ENCODE measurements at regions not wholly inside any gene's neighbourhood (a gene's known extent, or its start where the extent isn't known, plus 50 kb on each side); places are given as distances from the start of the nearest gene placed in this dataset.

- Histone ChIP-seq H3K27ac (ENCODE audit: low read depth, low read length) (no peak overlapping the region), H3K9me3 (ENCODE audit: insufficient read depth, low read depth, low read length) (no peaks in the 10 kb centered on the region), H3K27me3 (ENCODE audit: insufficient read depth, low read length) (no peaks in the 10 kb centered on the region), H3K4me3 (ENCODE audit: insufficient read depth, low read depth, low read length) (no peak overlapping the region), H3K9ac (ENCODE audit: low read length) (no peak overlapping the region), H3K79me2 (ENCODE audit: insufficient read depth, low read length) (no peaks in the 10 kb centered on the region), H3K36me3 (ENCODE audit: insufficient read depth, low read length) (no peaks in the 10 kb centered on the region), H3K4me1 (ENCODE audit: insufficient read depth, low read length) (peaks cover 18% of the 10 kb centered on the region), H4K20me1 (ENCODE audit: insufficient read depth, low read length) (peaks cover 71% of the 10 kb centered on the region), H3K4me2 (ENCODE audit: low read length) (no peak overlapping the region), H2AFZ (ENCODE audit: low read depth, low read length) (no peak overlapping the region)
- peaks cover 9% of the 10 kb centered on the region for H3K4me1 Mint-ChIP-seq (ENCODE audit: low read depth, unreplicated experiment)
- peaks cover 4% of the 10 kb centered on the region for H3K36me3 Mint-ChIP-seq (ENCODE audit: low read depth, unreplicated experiment)
- peaks cover 31% of the 10 kb centered on the region for H3K27me3 Mint-ChIP-seq (ENCODE audit: low read depth, unreplicated experiment)
- TF ChIP-seq CTCF (IDR thresholded peaks at IDR 0.05; ENCODE audit: insufficient read depth, low read depth, low read length) = no peak
- TF ChIP-seq EZH2 (IDR thresholded peaks at IDR 0.05; ENCODE audit: insufficient read depth, low read length) = no peak
- no peak overlapping the region for H3K4me3 Mint-ChIP-seq (ENCODE audit: unreplicated experiment)
- no peak for DNase-seq (ENCODE audit: low read depth)
- FAIRE-seq = no peak
- H3K27ac Mint-ChIP-seq (ENCODE audit: unreplicated experiment) = no peak overlapping the region
- no peaks in the 10 kb centered on the region for H3K9me3 Mint-ChIP-seq (ENCODE audit: unreplicated experiment)
Measured at GRCh38 chr16:85527767-85528297, 85.3 kb upstream of the GSE1 start.

GRCh38 chr16:85528528-85529387 is 84.4 kb upstream of the GSE1 start:
- Mint-ChIP-seq H3K27ac (ENCODE audit: unreplicated experiment) (peak overlapping the region; percentile 38), H3K36me3 (ENCODE audit: low read depth, unreplicated experiment) (peaks cover 4% of the 10 kb centered on the region), H3K4me1 (ENCODE audit: low read depth, unreplicated experiment) (peaks cover 8% of the 10 kb centered on the region), H3K27me3 (ENCODE audit: low read depth, unreplicated experiment) (peaks cover 30% of the 10 kb centered on the region), H3K4me3 (ENCODE audit: unreplicated experiment) (peak overlapping the region; percentile 54), H3K9me3 (ENCODE audit: unreplicated experiment) (no peaks in the 10 kb centered on the region)
- FAIRE-seq (no peak), DNase-seq (ENCODE audit: low read depth) (no peak)
- Histone ChIP-seq H3K4me3 (ENCODE audit: insufficient read depth, low read depth, low read length) (no peak overlapping the region), H3K4me2 (ENCODE audit: low read length) (no peak overlapping the region), H4K20me1 (ENCODE audit: insufficient read depth, low read length) (peaks cover 62% of the 10 kb centered on the region), H3K79me2 (ENCODE audit: insufficient read depth, low read length) (no peaks in the 10 kb centered on the region), H3K27ac (ENCODE audit: low read depth, low read length) (no peak overlapping the region), H3K4me1 (ENCODE audit: insufficient read depth, low read length) (peaks cover 12% of the 10 kb centered on the region), H3K36me3 (ENCODE audit: insufficient read depth, low read length) (no peaks in the 10 kb centered on the region), H2AFZ (ENCODE audit: low read depth, low read length) (no peak overlapping the region), H3K9ac (ENCODE audit: low read length) (no peak overlapping the region), H3K9me3 (ENCODE audit: insufficient read depth, low read depth, low read length) (no peaks in the 10 kb centered on the region), H3K27me3 (ENCODE audit: insufficient read depth, low read length) (no peaks in the 10 kb centered on the region)
- TF ChIP-seq CTCF (IDR thresholded peaks at IDR 0.05; ENCODE audit: insufficient read depth, low read depth, low read length) (peak; percentile 27), EZH2 (IDR thresholded peaks at IDR 0.05; ENCODE audit: insufficient read depth, low read length) (no peak)
